Posterior cingulate gyrus (tissue), 11 donors: ENCODE measurements at regions not wholly inside any gene's neighbourhood (a gene's known extent, or its start where the extent isn't known, plus 50 kb on each side); places are given as distances from the start of the nearest gene placed in this dataset.
"Not testable (repeated sequence)": the region's sequence is repeated elsewhere in the genome, so short reads cannot be mapped to it uniquely, and the experiment has no call there.

Experiments
- DNase-seq, 10 donors: peaks; one replicate each; pipeline versions ENCODE4 v3.0.0 to v3.0.0-alpha.2; 2020 to 2021; ENCODE audit warnings: mixed read lengths in 3 of 10
- intact Hi-C: fragments of 100-400 bp; cut with DNase I; formaldehyde crosslinking; loops from one replicate; pipeline ENCODE4 v1.15.1; 2023

DNA sequence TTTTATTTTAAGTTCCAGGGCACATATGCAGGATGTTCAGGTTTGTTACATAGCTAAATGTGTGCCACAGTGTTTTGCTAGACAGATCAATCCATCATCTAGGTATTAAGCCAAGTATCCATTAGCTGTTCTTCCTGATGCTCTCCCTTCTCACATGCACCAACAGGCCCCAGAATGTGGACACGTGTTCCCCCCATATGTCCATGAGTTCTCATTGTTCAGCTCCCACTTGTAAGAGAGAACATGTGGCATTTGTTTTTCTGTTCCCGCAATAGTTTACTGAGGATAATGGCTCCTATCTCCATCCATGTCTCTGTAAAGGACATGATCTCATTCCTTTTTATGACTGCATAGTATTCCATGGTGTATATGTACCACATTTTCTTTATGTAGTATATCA, 374.8 kb upstream of the FAT1 start:
- DNase-seq: no peak
- intact Hi-C loops: no loop called here

DNA sequence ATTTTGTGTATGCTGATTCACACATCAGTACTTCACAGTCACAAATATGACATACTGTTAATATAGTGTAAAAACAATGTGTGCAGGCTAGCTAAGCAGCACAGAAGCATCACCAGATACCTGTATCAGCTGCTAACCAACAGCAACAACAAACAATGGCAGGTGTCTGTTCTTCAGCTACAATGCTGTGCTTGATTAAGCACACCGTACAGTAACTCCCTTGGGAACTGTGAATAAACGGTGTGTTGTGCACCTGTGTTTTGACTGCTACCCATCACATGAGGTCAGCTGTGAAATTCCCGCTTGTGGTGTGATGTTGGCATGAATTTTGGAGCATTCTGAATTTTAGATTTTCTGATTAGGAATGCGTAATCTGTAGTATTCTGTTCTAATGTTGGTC, 379.7 kb upstream of the FAT1 start:
- intact Hi-C loops: no loop called here
- no peak for DNase-seq

GRCh38 chr4:187108845-187109244, 385.2 kb upstream of the FAT1 start:
- DNase-seq: no peak
- intact Hi-C loops: no loop called here

DNA sequence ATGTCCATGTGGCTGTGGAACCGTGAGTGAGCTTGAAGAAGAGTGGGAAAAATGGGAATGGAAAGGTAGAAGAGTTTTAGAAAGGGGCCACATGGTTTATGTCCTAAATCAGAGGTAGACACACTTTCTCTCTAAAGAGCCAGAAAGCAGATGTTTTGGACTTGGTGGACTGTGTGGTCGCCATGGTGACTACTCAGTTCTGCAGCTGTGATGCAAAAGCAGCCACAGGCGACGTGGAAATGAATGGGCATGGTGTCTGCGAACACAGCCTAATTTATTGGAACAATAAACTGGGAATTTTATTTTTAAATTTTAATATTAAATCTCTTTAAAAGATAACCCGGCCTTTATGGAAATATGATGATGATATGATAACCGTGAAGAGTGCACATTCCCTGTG, 386.0 kb upstream of the FAT1 start:
- intact Hi-C loops: no loop called here
- no peak for DNase-seq

GRCh38 chr4:187118166-187118565, 394.5 kb upstream of the FAT1 start:
- no peak for DNase-seq
- intact Hi-C loops: no loop called here

GRCh38 chr4:187118602-187119120, 395.0 kb upstream of the FAT1 start:
- intact Hi-C loops: no loop called here
- DNase-seq: no peak

DNA sequence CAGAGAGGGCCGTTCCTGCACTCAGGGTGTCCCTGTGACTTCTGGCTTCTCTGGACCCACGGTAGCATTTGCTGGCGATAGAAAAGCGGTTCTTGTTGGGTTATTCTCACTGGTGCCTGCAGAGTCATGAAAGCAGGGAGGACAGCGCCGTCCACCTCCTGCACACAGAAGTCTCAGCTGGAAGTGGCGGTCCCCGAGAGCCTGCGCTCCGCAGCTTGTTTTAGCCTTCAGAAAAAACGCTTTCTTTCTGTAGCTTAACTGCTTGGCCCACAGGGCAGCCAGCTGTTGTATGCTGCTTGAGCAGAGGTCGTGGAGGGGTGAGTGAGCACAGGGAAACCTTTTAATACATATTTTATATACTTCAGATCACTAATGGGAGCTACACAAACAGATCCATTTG, 400.7 kb upstream of the FAT1 start:
- peak in 2 of 10 donors; percentile 54 to 70 for DNase-seq
- intact Hi-C loops: no loop called here

- DNase-seq: peak in 1 of 10 donors; percentile 66
- intact Hi-C loops: no loop called here
Observed at GRCh38 chr4:187125062-187125461, 401.4 kb upstream of the FAT1 start.

DNA sequence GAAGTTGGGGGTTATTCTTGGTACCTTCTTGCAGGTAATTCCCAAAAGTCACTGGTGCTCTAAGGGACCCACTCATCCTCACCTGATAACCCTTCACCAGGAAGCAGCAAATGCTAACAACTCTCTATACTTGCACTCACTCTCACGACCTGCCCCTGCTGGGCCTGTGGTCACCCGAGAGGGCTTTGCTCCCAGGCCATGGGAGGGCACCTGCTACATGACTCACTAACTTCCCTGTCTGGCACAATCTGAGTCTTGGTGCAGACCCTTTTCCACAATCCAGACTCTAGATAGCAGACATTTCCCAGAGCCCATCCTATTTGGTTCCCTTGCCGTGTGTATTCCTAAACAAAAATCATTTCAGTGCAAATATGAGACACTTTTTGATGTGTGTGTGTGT, 403.8 kb upstream of the FAT1 start:
- intact Hi-C loops: no loop called here
- DNase-seq: no peak

DNA sequence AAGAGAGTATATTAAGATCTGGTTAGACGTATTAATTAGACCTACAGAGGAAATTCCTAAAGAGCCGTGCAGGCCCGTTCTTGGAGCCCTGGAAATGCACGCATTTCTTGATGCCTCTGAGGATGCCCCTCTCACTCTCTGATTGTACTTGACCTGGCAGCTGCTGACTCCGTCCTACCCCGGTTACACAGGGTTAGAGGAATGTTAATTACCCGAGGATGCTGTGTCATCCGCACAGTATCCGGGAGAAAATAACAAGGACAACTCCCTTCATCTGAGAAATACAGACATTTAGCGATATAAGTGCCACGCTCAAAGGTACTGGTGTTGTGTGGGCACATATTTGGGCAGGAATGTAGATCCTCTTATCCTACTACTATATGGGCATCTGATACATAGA, 404.6 kb upstream of the FAT1 start:
- peak in 1 of 10 donors; percentile 49 for DNase-seq
- intact Hi-C loops: no loop called here

- no peak for DNase-seq
- intact Hi-C loops: no loop called here
Observed at GRCh38 chr4:187128976-187129375, 405.3 kb upstream of the FAT1 start.

- DNase-seq, intact Hi-C loops: not testable (repeated sequence)
Observed at GRCh38 chr4:187131826-187132225, 408.2 kb upstream of the FAT1 start.

DNA sequence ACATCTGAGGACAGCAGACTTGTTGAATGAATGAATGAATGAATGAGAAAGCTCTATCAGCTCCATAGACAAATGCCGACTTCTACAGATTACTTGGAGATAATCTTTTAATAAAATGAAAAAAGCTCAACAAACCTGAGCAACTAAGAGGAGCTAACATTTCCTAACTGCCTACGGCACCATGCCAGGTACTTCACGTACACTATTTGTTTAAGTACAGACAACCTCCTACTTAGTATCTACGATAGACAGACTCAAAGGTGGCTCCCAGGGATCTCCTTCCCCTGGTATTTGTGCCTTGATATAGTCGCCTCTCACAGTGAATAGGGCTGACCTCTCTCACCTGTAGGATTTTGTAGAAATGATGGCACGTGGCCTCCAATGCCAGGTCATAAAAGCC, 412.2 kb upstream of the FAT1 start:
- DNase-seq: no peak
- intact Hi-C loops: no loop called here

DNA sequence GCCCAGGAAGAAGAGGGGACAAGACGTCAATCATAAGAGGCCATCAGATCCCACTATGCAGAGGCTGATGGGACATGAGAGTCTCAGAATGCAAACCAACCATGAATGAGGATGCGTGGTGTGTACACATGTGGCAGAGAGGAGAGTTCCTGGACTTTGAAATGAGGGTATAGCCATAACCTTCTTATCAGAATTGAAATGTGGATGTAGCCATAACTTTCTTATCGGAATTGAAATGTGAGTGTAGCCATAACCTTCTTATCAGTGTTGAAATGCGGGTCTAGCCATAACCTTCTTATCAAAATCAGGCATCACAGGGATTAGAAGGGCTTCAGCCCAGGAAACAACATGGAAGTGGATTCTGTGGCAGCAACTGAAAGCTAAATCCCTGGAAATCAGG, 415.5 kb upstream of the FAT1 start:
- intact Hi-C loops: no loop called here

DNA sequence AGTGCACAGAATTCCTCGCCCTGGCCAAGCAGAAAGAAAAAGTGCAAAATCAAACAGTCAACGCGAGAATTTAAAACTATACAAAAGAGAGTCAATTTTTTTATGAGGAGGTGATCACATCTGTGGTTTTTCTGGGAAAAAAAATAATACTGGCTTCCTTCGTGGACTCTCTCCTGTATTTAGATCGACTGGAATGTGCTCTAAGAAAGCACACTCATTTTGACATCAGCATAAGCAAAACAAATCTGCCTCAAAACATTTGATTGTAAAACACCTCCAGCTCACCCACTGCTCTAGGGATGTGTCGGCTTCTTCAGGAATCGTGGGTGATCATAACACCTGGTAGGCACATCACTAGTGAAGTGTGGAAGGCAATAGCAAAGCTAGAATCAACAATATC, 417.4 kb upstream of the FAT1 start:
- DNase-seq: no peak
- intact Hi-C loops: no loop called here

More for the DNA sequence above, 415.5 kb upstream of the FAT1 start:
- no peak for DNase-seq

DNA sequence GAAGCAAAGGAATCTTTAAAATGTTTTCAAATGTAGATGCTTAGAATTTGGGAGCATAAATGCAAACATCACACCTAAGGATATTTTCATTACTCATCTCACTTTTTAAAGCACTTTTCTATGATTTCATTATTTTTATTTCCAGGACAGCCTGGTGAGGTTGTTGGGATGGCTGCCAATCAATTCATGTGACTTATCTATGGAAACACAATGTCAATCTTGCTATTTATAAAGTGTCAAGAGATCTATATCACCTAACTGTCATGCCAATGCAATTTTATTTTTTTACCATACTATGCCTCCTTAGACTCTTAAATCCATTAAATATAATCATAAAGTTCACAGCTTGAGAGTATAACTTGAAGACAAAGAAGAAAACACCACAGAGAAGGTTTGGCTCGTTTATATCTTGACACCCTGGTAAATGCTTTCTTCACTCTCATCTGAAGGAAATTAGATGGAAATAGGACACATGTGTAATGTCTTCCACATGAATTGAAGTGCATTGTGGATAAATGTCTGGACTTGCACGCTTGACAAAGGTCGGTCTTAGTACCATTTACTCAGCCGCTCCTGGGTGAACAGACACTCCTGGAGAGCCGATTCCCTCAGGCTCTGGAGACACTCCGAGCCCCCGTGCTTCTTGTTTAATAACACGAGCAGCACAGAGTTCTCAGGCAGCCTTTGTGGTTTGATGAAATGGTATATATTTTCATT, 425.7 kb upstream of the FAT1 start:
- intact Hi-C loops: no loop called here
- no peak for DNase-seq

DNA sequence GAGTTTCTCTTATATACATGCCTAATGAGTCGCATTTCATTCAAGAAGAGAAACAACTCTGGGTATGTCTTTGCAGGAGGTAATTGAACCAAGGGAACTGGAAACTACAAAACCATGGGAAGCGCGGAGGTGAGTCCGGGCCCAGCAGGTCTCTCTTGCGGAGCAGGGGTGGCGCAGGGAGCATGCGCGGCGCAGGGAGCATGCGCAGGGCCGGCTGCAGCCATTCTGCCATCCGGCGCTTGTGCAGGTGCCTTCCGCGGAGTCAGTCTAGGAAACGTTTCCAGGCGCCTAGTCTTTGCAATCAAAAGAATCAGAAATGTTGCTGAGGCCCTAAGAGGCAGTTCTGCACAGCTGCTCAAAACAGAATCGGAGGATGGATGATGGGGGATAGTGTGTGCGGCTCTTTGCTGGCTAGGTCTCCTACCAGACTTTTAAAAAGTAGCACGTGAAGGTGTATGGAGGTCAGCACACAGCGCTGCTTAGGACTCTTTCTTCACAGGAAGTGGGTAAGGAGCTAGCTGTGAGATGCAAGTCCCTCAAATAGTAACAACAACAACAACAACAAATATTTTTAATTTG, 433.8 kb upstream of the FAT1 start:
- intact Hi-C loops: no loop called here

GRCh38 chr4:187158003-187158402, 434.3 kb upstream of the FAT1 start:
- intact Hi-C loops: no loop called here
- DNase-seq: no peak

More for the DNA sequence above, 433.8 kb upstream of the FAT1 start:
- no peak for DNase-seq

- DNase-seq: no peak
- intact Hi-C loops: no loop called here
Observed at GRCh38 chr4:187160486-187160885, 436.8 kb upstream of the FAT1 start.

DNA sequence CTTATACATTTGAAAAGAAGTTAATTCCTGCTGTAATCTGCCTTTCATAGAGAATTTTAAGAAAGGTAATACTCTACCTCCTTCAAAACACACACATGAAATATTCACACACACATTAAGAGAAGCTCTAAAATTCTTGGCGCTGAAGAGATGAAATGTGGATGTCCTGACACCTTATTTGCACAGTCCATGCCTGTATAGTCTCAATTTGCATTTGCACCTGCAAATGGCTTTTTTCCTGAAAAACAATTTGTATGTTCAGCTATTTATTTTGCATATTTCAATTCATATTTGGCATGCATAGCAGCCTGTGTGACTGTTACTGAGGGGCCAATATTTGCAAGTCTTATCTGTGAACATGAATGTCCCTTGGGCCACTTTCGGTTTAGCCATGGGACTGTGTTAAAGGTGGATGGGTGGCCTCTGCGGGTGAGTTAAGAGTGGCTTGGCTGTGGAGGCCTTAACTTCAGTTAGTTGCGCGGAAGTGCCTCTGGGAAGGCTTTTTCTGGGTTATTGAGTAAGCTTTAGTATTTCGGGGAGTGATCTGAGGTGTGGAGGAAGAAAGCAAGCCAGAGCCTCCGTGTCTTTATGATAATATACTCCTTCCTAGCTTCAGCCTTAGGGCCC, 443.3 kb upstream of the FAT1 start:
- no peak for DNase-seq
- intact Hi-C loops: no loop called here

DNA sequence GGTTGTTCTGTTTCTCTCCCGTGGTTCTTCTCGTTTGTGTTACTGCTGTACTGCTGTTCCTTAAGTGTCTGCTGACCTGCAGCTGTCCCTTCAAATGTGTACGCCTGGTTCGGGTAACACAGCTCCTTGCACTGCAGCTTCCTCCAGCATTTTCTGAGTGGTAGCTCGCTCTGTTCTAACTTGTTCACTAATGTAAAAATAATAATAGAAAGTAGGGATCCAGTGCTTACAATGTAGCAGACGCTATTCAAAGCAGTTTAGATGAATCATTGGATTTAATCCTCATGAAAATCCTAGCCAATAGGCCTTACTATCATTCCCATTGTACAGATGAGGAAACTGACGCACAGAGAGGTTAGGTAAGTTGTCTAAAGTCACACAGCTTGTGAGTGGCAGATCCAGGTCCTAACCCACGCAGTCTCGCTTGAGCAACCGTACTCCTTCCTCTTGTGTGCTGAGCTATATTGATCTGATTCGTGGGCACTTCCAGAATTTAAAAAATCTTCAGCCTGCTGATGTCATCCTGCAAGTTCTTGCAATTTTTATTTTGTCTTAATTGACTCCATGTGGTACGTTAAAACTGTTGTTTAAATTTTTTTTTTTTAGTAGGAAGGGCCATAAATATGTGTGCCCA, 448.2 kb upstream of the FAT1 start:
- intact Hi-C loops: no loop called here
- no peak for DNase-seq
